ENCODE measurements at regions not wholly inside any gene's neighbourhood (a gene's known extent, or its start where the extent isn't known, plus 50 kb on each side); places are given as distances from the start of the nearest gene placed in this dataset.

DNA sequence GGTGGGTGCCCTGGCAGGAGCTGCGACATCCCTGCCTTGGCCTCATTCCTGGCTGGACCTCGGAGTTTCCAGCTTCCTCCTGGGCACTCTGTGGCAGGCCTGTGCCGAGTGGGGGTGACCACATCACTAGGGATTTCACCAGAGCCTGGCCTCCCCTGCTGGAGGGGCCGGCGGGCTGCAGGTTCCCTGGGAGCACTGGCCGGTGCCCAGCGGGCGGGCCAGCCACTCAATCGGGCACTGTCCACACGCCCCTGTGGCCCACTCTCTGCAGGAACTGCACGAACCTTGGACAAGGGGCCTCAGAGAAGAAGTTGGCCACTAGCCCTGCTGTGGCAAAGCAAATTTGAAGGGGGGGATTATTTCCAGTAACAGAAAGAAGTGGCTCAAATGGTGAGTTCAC lies 110.7 kb upstream of the APCDD1 start:
- TF ChIP-seq, protein P1, sequence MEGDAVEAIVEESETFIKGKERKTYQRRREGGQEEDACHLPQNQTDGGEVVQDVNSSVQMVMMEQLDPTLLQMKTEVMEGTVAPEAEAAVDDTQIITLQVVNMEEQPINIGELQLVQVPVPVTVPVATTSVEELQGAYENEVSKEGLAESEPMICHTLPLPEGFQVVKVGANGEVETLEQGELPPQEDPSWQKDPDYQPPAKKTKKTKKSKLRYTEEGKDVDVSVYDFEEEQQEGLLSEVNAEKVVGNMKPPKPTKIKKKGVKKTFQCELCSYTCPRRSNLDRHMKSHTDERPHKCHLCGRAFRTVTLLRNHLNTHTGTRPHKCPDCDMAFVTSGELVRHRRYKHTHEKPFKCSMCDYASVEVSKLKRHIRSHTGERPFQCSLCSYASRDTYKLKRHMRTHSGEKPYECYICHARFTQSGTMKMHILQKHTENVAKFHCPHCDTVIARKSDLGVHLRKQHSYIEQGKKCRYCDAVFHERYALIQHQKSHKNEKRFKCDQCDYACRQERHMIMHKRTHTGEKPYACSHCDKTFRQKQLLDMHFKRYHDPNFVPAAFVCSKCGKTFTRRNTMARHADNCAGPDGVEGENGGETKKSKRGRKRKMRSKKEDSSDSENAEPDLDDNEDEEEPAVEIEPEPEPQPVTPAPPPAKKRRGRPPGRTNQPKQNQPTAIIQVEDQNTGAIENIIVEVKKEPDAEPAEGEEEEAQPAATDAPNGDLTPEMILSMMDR (IDR thresholded peaks at IDR 0.05): no peak
- no peak for TF ChIP-seq POLR2A (IDR thresholded peaks at IDR 0.05)
